Left renal pelvis (tissue), 4 donors: ENCODE measurements at regions not wholly inside any gene's neighbourhood (a gene's known extent, or its start where the extent isn't known, plus 50 kb on each side); places are given as distances from the start of the nearest gene placed in this dataset.

Source experiments
- DNase-seq, 4 donors: peaks; one replicate each; pipeline ENCODE4 v3.0.0-alpha.2; 2013; ENCODE audit warnings: low read depth in 4 of 4, low spot score in 3 of 4

DNA sequence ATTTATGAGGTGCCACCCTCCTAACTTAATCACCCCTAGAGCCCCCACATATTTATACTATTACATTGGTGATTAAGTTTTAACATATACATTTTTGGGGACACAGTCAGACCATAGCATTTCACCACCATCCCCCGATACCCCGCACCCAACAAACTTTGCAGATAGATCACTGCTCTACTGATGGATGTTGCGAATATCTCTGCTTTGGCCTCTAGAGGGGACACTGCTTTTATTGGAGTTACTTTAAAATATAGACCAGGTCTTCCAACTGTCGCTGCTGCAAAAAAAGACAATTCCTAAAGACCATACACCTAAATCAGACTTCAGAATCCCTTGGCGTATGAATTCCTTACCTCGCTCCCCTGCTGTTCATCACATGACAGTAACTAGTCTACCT lies 115.8 kb upstream of the FSHR start:
- DNase-seq: no peak

DNA sequence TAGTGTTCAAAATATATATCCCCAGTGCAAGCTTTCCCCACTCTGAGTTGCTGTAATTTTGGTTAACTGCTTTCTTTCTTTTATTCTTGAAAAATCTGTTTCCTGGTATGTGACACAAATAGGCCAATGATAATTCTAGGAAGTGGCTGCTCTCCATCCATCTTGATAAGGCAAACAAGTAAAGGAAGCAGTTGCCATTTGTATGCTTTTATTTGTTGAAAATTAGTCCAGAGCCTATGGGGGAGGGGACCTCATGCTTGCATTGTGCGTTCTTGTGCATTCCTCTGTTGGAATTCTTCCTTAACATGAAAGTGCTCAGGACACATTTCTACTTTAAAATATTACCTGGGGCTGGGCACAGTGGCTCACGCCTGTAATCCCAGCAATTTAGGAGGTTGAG lies 111.2 kb upstream of the FSHR start:
- no peak for DNase-seq

DNA sequence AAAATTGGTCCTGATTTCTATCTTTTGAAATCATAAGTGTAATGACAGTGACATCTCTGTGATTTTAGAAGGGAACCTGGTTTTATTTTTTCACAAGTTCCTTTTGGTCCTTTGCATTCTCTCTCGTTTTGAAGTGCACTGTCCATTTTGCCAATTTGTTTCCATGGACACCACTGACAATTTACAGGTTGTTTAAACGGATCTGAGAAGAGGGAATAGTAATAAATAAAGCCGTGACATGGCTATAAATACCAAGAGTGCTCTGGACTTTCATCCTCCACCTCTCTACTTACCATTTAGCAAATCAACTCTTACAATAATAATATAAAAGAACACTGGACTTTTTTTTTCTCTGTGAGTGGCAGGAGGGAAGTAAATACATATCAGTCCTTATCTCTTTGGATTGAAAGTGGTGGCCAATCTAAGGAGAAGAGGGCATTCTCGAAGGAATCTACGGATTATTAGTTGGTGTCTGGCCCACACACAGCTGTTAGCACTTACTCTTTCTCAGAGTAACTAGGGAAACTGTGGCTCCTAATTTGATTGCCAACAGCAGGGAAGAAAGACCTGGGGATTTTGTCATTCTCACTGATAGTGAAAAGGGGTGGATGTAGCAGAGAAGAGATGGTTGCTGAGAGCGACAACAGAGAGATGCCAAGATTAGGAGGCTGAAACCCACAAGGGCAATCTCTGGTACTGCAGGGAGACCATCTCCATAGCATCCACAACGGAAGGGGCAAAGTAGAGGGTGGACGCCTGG lies 108.7 kb upstream of the FSHR start:
- DNase-seq: no peak

DNA sequence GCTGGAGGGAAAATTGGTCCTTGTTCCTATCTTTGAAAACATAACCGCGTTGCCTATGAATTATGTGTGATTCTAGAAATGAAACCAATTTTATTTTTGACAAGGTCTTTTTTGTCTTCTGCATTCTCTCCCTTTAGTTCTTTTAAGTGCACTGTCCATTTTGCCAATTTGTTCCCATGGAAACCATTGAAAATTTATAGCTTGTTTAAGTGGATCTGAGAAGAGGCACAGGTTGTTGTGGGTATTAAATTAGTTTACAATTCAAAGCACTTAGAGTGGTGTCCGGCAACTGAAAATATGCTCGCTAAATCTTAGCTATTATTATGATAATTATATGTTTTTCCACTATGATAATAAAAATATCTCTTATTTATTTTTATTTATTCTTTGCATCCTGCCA lies 107.5 kb upstream of the FSHR start:
- no peak for DNase-seq

DNA sequence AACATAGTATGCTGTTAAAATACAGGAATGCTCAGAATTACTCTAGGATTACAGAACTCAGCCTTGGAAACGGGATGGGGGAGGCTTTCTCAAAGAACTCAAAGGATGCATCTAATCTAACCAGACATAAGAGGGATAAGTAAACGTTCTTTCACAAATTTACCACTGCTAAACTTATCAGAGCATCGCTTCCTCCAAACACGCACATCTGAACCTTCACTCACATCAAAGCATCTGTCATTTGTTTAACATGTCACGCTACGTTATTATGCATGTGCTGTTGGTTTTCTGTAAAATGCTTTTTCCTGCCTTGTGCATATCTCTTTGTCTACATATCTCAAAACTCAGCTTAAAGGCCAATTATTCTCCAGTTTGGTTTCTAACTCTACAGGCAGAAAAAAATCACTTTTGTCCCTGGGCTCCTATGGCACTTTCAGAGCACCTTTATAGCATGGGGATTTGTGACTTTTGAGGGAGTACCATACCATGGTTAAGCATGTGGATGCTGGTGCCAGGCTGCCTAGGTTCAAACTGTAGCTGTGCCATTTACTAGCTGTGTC lies 106.7 kb upstream of the FSHR start:
- no peak for DNase-seq

DNA sequence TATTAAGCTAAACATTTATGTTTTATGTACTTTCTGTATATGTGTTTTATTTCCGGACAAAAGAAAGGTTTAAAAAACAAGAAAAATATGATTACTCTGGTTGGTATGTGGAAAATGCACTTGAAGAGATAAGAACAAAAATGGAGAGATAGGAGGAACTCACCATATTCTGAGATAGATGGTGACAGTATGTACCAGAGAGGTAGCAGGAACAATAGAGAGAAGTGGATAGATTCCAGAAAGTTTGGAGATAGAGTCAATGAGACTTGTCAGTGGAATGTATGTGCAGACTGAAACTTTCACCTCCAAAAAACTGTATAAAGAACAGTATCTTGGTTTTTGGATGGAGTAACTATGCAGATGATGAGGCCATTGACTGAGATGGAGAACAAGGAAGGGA lies 105.6 kb upstream of the FSHR start:
- DNase-seq: no peak

DNA sequence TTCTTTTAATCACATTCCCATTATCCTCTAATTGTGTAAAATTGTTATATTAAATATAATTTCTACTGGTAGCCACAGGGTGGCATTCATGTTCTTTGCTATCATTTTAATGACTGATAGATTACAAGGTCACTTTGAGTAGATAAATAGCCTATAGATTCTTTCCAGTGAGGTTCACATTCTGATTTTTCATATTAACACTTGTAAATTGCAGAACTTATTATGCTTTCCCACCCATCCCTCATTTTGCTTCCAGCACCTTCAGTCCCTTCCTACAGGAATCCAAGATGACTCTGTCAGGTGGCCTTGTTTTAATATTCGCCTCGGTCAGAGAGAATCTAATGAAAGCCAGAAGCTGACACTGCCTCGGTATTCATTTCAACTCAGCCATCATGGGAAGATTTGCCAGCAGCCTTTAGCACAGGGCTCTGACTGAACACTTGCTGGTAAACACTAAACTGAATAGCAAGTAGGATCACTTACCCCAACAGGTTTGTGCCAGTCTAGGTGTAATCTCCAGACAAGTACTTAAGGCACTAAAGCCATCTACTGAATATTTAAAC lies 101.2 kb upstream of the FSHR start:
- no peak for DNase-seq

DNA sequence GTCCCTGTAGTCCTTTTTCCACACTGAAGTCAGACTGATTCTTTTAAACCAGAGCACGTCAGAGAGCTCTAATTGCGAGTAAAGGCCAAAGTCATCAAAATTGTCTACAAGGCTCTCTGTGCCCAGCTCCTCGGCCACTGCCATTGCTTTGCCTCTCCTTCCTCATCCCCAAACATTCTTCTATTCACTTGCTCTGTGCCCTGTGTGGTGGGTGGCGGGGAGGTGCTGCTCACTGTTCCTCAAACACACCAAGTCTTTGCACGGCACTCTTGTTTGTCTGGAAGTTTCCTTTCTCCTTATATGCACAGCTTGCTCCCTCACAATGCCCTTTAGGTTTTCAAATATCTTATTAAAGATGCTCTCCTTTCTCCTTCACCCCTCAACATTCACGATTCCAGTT lies 100.1 kb upstream of the FSHR start:
- no peak for DNase-seq

DNA sequence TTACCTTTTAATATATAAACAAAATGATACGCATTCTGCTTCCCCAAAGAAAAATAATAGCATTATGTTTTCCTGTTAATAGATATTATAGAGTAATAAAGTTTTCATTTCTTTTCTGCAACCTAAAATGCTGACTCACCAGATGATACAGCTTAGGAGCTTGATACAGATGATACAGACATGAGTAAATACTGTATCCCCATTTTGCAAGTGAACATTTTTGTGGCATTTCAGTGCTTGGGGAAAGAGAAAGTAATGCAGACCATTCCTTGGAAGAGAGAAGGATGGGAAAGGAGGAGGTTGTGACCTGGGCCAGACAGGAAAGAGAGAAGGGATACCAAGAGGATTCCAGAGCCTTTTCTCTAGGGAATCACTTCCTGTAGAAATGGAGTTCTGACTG lies 97.5 kb upstream of the FSHR start:
- DNase-seq: no peak

DNA sequence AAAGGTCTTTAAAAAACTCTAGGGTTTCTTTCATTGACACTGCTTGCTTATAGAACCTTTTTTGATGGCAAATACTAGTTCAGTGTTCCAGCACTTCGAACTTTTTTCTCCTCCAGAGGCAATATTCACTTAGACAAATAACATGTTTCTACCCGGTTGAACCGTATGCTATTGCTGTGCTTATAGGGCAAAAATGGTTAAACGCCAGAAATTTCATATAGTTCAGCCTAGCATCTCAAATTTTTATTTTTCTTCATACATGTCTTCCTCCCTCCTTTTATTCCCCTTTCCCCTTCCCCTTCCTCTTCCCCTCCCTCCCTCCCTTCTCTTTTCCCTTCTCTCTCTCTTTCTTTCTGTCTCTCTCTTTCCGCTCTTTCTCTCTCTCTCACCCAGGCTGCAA lies 96.9 kb upstream of the FSHR start:
- DNase-seq: no peak

DNA sequence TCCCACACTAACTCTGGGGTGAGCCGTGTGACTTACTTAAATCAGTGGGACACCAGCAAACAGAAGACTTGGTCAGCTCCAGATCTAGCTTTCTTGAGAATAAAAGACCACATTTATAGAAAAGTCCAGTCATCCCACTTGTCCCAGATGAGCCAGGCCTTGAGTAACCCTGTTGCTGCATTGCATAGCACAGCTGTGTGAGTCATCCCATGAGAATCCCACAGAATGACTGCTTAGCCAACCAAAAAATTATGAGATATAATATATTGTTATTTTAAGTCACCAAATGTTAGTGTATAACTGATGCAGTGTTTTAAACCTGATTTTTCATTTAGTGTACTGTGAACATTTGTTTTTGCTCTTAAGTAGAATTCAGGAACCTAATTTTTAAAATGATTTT lies 94.2 kb upstream of the FSHR start:
- no peak for DNase-seq

DNA sequence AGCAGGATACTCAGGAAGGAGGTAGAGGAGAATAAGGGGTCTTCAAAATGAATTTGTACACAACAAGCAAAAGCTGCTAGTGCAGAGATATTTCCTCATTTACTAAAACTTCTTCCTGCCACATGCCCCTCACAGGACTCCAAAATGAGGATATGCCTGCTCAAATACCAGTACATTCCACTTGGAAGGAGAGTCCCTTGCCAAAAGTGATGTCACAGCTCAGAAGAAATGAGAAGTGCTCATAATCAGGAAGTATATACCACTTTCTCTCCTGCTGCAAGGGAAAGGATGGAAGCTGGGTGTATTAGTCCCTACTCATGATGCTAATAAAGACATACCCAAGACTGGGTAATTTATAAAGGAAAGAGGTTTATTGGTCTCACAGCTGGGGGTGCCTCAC lies 87.7 kb upstream of the FSHR start:
- DNase-seq: no peak

DNA sequence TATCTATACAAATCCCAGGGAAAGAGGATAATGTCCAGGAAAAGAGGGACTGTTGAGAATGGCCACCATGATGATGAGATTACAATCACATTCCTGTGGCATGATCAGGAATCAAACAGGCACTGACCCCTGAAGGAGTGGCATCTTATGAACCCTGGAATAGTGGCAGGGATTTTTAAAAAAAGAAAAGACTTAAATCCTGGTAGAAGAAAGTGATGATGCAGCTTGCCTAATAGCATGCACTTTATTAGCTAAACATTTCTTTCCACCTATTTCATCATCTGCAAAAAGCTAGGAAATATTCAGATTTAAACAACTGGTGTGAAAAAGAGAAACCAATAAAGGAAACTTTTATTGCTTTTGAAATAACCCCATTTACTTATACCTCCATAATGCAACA lies 87.2 kb upstream of the FSHR start:
- no peak for DNase-seq

DNA sequence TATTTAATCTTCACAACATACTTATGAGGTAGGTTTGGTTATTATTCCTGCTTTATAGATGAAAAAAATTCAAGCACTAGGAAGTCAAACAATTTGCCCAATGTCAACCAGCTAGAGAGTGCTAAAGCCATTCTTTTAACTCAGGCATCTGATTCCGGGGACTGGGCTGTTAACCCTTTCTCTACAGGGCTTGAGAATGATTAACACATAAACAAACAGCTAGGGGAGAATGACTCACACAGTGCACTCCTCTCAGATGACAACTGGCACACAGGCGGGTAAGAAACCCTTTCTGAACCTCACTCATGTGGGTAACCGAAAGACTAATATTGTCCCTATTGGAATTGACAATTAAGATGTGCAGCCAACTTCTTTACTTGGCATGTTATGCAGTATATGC lies 86.3 kb upstream of the FSHR start:
- DNase-seq: no peak

DNA sequence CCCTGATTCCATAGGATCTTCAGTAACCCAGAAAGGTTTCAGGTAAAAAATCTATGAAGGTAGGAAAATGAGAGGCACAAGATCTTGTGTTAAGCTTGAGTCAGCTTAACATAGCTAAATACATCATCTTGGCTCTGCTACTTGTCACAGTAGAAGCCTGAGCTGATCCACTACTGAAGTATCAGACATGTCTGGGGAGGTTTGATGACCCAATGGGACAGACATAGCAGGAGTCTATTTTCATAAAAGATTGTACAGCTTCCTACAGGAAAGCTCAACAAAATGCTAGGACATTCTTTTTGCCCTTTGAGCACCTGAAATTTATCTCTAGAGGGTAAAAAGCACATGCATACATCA lies 84.3 kb upstream of the FSHR start:
- no peak for DNase-seq

DNA sequence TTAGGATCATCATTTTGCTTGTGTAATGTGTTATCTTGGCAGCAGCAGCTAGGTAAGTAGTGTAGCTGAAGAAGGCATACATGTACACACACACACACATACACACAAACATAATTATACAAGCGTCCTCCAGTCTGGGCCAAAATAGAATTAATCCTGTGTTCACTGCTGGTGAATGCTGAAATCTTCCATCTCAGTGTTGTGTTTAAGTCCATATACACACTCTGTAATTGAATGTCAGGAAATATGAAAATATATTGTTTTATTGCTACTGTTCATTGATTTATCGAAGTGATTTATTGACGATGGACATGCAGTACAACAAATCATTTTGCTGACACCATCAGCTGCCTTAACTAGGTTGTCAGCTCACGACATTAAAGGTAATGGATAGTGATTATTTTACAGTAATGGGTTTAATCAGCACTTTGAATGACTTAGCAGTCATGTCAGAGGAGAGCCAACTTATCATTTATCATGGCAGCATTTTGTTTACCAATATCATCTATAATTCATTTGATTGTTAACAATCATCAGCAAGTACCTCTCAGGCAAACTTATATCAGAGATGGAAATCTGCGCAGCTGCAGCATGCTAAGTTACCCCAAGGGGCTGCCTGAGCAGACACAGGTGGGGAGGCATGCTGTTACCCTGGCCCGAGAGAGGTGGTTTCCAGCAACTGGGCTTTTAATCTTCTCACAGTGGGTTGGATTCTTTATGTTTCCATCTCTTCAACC lies 83.7 kb upstream of the FSHR start:
- no peak for DNase-seq

DNA sequence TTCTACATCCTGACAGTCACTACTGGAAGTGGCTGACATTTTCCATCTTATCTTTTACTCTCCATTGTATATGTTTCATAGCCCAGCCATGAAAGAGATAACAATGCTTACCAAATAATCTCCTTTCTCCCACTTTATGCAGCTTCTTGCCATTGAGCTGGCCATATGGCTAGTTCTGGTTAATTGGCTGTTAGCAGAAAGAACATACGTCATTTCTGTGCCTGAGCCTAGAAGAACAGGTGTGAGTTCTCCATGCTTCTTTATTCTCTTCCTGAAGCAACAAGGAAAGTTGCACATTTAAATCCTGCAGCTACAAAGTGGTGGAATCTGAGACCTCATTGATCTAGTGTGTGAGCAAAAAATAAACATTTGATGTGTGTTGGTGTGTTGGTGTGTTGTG lies 82.0 kb upstream of the FSHR start:
- DNase-seq: no peak

DNA sequence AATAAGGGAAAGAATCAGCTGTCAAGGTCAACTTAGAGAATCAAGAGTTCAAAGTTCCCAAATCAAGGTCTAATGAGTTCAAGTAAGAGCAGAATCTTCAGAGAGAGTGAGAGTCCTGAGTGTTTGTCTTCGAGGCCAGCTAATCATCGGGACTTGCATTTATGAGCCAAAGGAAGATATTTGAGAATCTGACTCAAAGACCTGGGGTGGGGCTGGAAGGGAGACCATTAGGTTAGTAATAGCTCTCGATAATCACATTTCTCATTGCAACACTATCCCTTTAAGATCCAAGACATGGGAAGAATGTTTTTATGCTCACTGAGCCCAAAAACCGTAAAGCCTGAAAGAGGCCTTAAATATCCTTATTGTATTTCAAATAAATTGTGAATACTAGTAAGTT lies 72.0 kb upstream of the FSHR start:
- no peak for DNase-seq

DNA sequence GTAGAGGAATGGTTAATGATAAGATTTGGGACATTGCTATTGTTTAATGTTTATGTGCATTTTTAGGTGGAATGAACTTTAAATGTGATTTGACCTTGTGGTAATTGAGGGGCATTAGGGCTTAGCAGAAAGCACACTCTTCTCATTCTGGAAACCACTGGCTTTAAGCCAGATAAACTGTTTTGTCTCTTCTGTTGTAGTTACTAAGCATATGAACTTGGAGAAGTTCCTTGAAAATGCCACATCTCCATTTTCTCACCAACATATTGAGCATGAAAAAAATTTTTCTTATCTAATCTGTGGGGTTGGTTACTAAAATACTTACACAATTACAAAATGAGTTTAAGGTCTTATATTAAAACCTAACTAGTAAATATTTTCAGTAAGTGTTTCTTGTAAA lies 70.8 kb upstream of the FSHR start:
- no peak for DNase-seq

DNA sequence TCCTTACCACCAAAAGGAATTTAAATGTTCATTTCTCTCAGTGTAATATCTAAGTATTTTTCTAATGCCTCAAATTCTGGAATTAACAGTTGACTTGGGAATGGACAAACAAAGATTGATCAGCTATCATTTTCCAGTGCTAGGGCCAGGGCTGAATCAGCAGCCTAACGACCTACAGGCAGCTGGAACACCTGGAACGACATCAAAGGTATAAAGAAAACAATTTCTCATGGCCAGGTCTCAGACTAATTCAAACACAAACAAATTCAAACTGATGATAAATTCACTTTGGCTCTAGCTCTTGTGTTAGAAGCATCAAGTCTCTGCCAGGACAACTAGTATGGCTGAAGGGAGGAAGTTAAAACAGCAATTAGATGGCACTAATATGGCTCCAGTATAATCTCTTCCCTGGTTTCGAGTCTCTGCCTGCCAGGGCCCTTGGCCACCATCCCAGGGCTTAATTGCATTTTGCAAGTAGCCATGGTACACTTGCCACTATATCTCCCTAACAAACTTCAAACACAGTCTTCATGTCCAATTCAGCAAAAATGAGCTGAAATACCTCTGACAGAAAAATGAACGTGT lies 70.2 kb upstream of the FSHR start:
- no peak for DNase-seq

DNA sequence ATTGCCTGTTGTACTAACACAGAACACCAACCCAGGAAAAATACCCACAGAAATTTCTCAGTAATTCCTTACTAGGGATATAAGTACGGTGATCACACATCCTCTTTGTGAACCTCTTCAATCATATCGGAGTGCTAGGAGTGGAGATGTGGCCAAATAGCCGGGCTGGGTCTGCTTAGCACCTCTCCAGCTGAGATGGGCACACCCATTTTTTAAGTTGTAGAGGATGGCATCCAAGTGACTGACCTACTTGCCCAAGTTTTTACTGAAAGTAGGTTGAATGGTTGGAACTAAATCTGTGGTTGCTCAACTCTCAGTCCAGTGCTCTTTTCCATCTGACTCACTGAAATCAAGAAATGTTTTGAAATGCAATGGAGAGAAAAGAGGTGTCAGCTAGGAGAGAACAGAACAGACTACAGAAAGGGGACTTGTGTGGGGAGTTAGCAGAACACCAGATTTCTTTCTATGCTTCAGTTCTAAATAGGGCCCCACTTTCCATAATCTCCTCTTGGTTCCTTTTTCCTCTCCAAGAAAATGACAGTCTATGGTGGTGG lies 68.7 kb upstream of the FSHR start:
- no peak for DNase-seq
